K562 (cell line): ENCODE measurements at regions not wholly inside any gene's neighbourhood (a gene's known extent, or its start where the extent isn't known, plus 50 kb on each side); places are given as distances from the start of the nearest gene placed in this dataset.

Experiments
- ATAC-seq: fragments of 200-7000 bp; cut with Tn5 transposase; 3 replicates; pipeline ENCODE4 v1.9.1; 2020; ENCODE audit warnings: moderate library complexity
- BruUV-seq: library from RNA; stranded (reverse); fragments of 400-500 nt; replicated peaks from 2 replicates; lab custom pipeline; 2021; lab: Mats Ljungman, UMichigan
- CTCF ChIA-PET: fragments of 300-600 bp; formaldehyde crosslinking; extraction: SDS; loops from one replicate; lab custom pipeline; 2021; ENCODE audit warnings: low intra/inter-chr PET ratio; lab: Yijun Ruan, JAX
- POLR2A ChIA-PET: fragments of 300-600, 350-650 bp; sonication (Branson Sonifier 250); formaldehyde crosslinking; extraction: SDS; loops from one replicate; lab custom pipeline; 2021; ENCODE audit warnings: antibody characterized with exemption, inconsistent platforms; lab: Yijun Ruan, JAX
- DNase-seq, 4 experiments: peaks; one replicate each; pipeline versions ENCODE4 v3.0.0 to v3.0.0-alpha.2; 2011 to 2018; ENCODE audit warnings: low spot score in 3 of 4, mixed read lengths in 3 of 4; ENCODE audit errors: extremely low read depth in 1 of 4
- FAIRE-seq: peaks from 2 replicates; lab custom pipeline; 2011; peaks lifted over from hg19 to GRCh38; lab: Jason Lieb, UNC
- H2AFZ ChIP-seq: 2 replicates; pipeline ENCODE4 v1.6.0; 2011; ENCODE audit warnings: low read depth, low read length, control low read depth, inconsistent platforms
- H3K27ac ChIP-seq: fragments of 200-600 bp; 3 replicates; pipeline ENCODE4 v1.8.0; 2011; ENCODE audit warnings: low read depth, mild to moderate bottlenecking, control low read depth, inconsistent platforms, low read length, moderate library complexity, mixed read lengths; ENCODE audit errors: extremely low read depth
- H3K27me3 ChIP-seq, 2 experiments: fragments of 300-600 bp in 1 of 2; 2 replicates in 1 of 2; 3 replicates in 1 of 2; pipeline versions ENCODE4 v1.6.0 to v1.8.0; 2011; ENCODE audit warnings: inconsistent platforms in 2 of 2, low read length in 2 of 2, mild to moderate bottlenecking in 1 of 2, mixed read lengths in 1 of 2, moderate library complexity in 1 of 2; ENCODE audit not compliant: control insufficient read depth in 2 of 2, insufficient read depth in 2 of 2
- H3K36me3 ChIP-seq: fragments of 300-600 bp; 3 replicates; pipeline ENCODE4 v1.8.0; 2011; ENCODE audit warnings: mild to moderate bottlenecking, low read length, inconsistent platforms; ENCODE audit not compliant: control insufficient read depth, insufficient read depth
- H3K4me1 ChIP-seq, 2 experiments: fragments of 200-600 bp in 1 of 2; replicated peaks in 1 of 2; 2 replicates in 1 of 2; 3 replicates in 1 of 2; pipeline versions ENCODE4 v1.5.1 to v1.8.0; 2011; ENCODE audit warnings: inconsistent platforms in 2 of 2, low read length in 2 of 2, mild to moderate bottlenecking in 1 of 2, mixed read lengths in 1 of 2, moderate library complexity in 1 of 2; ENCODE audit not compliant: control insufficient read depth in 2 of 2, insufficient read depth in 2 of 2
- H3K4me2 ChIP-seq: 2 replicates; pipeline ENCODE4 v1.6.1; 2011; ENCODE audit warnings: low read length, control low read depth, inconsistent platforms, mixed read lengths; ENCODE audit not compliant: insufficient read depth
- H3K4me3 ChIP-seq: fragments of 200-600 bp; sonication (generic), shearing (Covaris generic); 2 replicates; pipeline ENCODE4 v1.5.1; 2016; ENCODE audit warnings: control low read depth, inconsistent platforms
- H3K79me2 ChIP-seq: fragments of 200-600 bp; 3 replicates; pipeline ENCODE4 v1.8.0; 2011; ENCODE audit warnings: low read length, inconsistent platforms; ENCODE audit not compliant: control insufficient read depth, insufficient read depth
- H3K9ac ChIP-seq, 2 experiments: 2 replicates each; pipeline versions ENCODE4 v1.6.0 to v1.6.1; 2011; ENCODE audit warnings: low read depth in 2 of 2, low read length in 2 of 2, control low read depth in 1 of 2, inconsistent platforms in 1 of 2, mild to moderate bottlenecking in 1 of 2, mixed read lengths in 1 of 2; ENCODE audit not compliant: insufficient read depth in 1 of 2
- H3K9me1 ChIP-seq: one replicate; pipeline ENCODE4 v1.6.0; 2011; ENCODE audit warnings: inconsistent platforms, mild to moderate bottlenecking, low read length, moderate library complexity; ENCODE audit not compliant: control insufficient read depth, insufficient read depth
- H3K9me3 ChIP-seq: replicated peaks from 2 replicates; pipeline ENCODE4 v1.5.1; 2011; ENCODE audit warnings: low read depth, low read length, inconsistent platforms; ENCODE audit not compliant: control insufficient read depth, insufficient read depth
- H4K20me1 ChIP-seq: replicated peaks from 2 replicates; pipeline ENCODE4 v1.6.1; 2011; ENCODE audit warnings: low read length, inconsistent platforms, mixed read lengths; ENCODE audit not compliant: control insufficient read depth, insufficient read depth
- CXXC5 ChIP-seq: fragments of 250-450 bp; sonication (Bioruptor Pico); IDR thresholded peaks from 2 replicates; pipeline ENCODE4 v1.8.0; 2022; ENCODE audit warnings: inconsistent platforms, mild to moderate bottlenecking, moderate library complexity
- FIP1L1 ChIP-seq: fragments of 200-400 bp; formaldehyde crosslinking; IDR thresholded peaks from 2 replicates; pipeline ENCODE4 v1.6.1; 2018; ENCODE audit warnings: mild to moderate bottlenecking, low read depth, low read length; ENCODE audit not compliant: poor library complexity, severe bottlenecking
- FOXK2 ChIP-seq, 2 experiments: fragments of 450-650 bp; IDR thresholded peaks in 1 of 2; conservative IDR thresholded peaks in 1 of 2; 2 replicates each; pipeline ENCODE4 v1.6.1; 2016; ENCODE audit warnings: low read depth in 2 of 2, mild to moderate bottlenecking in 1 of 2
- FOXO4 ChIP-seq: fragments of 450-650 bp; formaldehyde crosslinking; IDR thresholded peaks from 2 replicates; pipeline ENCODE4 v1.4.0; 2020; ENCODE audit warnings: mild to moderate bottlenecking, moderate library complexity
- RBM17 ChIP-seq: fragments of 200-400 bp; formaldehyde crosslinking; IDR thresholded peaks from 2 replicates; pipeline ENCODE4 v1.6.1; 2017; ENCODE audit warnings: low read depth, mild to moderate bottlenecking, low read length, borderline replicate concordance
- ZMIZ1 ChIP-seq, 2 experiments: fragments of 150-350 bp in 1 of 2; IDR thresholded peaks; 2 replicates each; pipeline ENCODE4 v1.6.1; 2012 to 2016; ENCODE audit warnings: low read depth in 2 of 2, low read length in 2 of 2, mild to moderate bottlenecking in 1 of 2, moderate library complexity in 1 of 2
- WGBS: fragments of 100-300 bp; shearing (Covaris generic); methylation state at CpG from one replicate; pipeline ENCODE4 v1.1.6; 2016; ENCODE audit warnings: low coverage, mixed read lengths; ENCODE audit not compliant: insufficient coverage; ENCODE audit errors: missing lambda C conversion rate; 5-methylcytosine and 5-hydroxymethylcytosine counted together
- in situ Hi-C: fragments of 300-500 bp; cut with MboI; formaldehyde crosslinking; loops from 4 replicates; pipeline ENCODE4 v1.15.0; 2018; ENCODE audit warnings: inconsistent platforms, mixed read lengths
- intact Hi-C: fragments of 100-400 bp; cut with micrococcal nuclease; formaldehyde crosslinking; loops from 2 replicates; pipeline ENCODE4 v1.14.2; 2022

DNA sequence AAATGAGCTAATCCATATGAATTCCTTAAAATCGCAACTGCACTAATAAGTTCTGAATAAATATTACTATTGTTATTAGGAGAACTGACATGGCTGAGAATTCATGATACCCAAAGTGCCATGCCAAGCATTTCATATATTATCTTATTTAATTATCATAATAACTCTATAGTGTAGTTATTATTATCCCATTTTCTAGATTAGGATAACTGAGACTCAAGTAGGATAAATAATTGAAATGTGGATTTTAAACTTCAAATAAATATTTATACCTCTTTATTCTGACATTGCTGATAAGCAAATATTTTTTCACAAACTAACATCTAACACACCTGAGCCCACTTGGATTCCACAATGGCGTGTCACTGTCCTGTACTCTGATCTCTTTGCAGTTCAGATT lies 492.7 kb downstream of the IRS1 start:
- no peaks in the 10 kb centered on the region for H3K4me1 ChIP-seq
- no TSS peak for BruUV-seq
- DNase-seq (no peak), FAIRE-seq (no peak)
- no peak overlapping the region for H2AFZ ChIP-seq
- in situ Hi-C loops (no loop called here), intact Hi-C loops (no loop called here)
- no peaks in the 10 kb centered on the region for H3K79me2 ChIP-seq
- no peak overlapping the region for H3K9ac ChIP-seq
- H3K27ac ChIP-seq = no peak overlapping the region
- H3K9me3 ChIP-seq = no peaks in the 10 kb centered on the region
- WGBS = 0% methylated on average over 2 of the region's 2 CpGs
- TF ChIP-seq ZMIZ1 (IDR thresholded peaks at IDR 0.05; ENCODE audit: low read depth in 2 of 2, low read length in 2 of 2) (no peak), FOXK2 (conservative IDR thresholded peaks at IDR 0.05 in 1 of 2, IDR thresholded peaks at IDR 0.05 in 1 of 2; ENCODE audit: low read depth in 2 of 2) (no peak), CXXC5 (CRISPR knock-in tag) (no peak), FOXO4 (CRISPR knock-in tag) (no peak), FIP1L1 (no peak), RBM17 (no peak)
- TF ChIP-seq, all 486 proteins: peak for 0
- ATAC-seq = no peak
- Histone ChIP-seq H3K4me2 (no peak overlapping the region), H4K20me1 (no peaks in the 10 kb centered on the region), H3K27me3 (no peaks in the 10 kb centered on the region), H3K9me1 (no peaks in the 10 kb centered on the region), H3K4me3 (no peak overlapping the region), H3K36me3 (no peaks in the 10 kb centered on the region)
- CTCF ChIA-PET = no interaction called here
- POLR2A ChIA-PET = no interaction called here
